GM11168 (cell line): ENCODE measurements at regions not wholly inside any gene's neighbourhood (a gene's known extent, or its start where the extent isn't known, plus 50 kb on each side); places are given as distances from the start of the nearest gene placed in this dataset.

Experiments used
- in situ Hi-C: fragments of 300-500 bp; cut with MboI; formaldehyde crosslinking; loops from one replicate; pipeline ENCODE4 v1.12.0; 2022; ENCODE audit warnings: low sequenced_read_pairs; ENCODE audit not compliant: unreplicated experiment

DNA sequence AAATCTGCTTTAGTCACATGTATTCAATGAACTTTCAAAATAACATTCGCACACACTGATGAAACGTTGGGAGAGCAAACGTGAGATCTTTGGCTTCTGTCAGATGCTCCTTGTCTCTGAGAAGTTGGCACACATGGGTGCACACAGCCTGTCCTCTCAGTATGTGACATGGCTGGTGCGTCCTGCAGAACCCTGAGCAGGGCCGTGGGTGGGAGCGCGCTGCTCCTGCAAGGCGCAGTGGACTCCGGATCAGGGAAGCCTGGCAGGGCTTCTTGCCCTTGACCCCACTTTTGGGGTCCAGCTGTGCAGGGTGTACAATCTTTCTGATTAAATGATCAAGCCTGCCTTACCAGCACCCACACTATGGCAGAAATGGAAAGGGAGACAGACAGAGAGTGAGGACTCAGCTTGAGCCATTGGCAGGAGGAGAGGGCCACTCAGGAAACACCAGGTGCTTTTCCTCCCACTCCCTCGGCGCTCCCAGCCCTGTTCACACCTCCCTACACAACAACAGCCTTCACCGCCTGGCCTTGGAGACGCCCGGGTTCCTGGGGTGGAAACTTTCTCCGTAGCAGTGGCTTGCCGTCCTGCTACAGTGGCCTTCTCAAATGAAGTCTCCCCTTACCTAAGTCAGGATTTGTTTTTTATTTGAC, 108.4 kb upstream of the SNTG2 start:
- in situ Hi-C loops: no loop called here

GRCh38 chr2:841036-841435, 109.6 kb upstream of the SNTG2 start:
- in situ Hi-C loops: no loop called here

GRCh38 chr2:834233-834632, 116.4 kb upstream of the SNTG2 start:
- in situ Hi-C loops: no loop called here

- in situ Hi-C loops: no loop called here
Measured at GRCh38 chr2:833180-833579, 117.5 kb upstream of the SNTG2 start.

DNA sequence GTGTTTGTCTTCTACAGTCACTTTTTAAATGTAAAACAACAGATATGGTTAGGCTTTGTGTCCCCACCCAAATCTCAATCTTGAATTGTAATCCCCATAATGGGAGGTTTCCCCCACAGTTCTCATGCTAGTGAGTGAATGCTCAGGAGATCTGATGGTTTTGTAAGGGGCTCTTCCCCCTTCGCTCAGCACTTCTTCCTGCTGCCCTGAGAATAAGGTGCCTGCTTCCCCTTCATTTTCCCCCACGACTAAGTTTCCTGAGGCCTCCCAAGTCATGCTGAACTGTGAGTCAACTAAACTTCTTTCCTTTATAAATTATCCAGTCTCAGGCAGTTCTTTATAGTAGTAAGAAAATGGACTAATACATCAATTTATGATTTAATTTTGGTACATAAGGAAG, 118.0 kb upstream of the SNTG2 start:
- in situ Hi-C loops: no loop called here

- in situ Hi-C loops: no loop called here
Measured at GRCh38 chr2:831622-832021, 119.0 kb upstream of the SNTG2 start.

DNA sequence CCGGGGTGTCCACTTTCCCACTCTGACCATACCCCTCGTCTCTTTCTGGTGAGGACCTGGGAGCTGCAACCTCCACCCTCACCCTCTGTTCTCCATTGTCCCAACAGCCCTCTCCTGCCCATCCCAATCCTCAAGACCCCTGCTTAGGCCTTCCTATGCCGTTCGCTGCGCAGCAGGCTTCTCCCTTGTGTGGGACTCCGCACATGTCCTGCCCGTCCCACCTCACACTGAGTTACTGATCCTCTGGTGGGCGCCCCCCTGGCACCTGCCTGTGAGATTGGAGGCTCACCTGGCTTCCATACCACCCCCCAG, 119.5 kb upstream of the SNTG2 start:
- in situ Hi-C loops: no loop called here

DNA sequence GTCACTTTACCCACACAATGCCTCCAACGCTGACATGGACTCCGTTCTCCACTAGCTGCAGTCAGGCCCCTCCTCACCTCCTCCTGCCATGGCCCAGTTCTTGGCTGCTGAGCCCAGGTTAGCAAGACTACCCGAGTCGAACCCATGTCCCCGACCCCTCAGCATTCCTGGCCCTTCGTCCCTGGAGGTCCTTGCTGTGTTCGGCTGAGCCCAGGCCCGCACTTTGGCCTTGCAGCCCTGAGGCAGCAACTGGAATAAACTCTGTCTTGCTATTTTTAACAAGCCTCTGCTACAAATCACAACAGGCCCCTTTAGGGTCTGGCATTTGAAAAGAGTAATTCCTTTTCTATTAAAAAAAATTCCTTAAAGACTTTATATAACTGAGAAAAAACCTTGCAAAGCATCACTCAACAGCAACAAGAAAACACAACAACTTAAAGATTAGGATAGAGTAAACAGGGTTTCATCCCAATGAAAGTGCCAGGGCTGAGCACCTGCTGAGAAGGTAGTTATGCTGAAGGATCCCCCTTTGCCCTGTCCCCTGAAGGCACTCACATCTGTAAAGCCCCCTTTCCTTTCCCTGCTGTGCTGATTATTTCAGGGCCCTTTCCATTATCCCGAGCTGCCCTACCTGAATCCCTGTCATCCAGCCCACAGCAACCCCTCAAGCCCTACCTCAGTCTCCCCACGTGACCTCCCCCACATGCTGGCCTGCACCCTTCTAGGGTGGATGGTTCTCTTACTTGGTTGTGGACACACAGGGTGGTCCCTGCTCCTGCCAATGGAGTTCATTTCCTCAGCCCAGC, 120.0 kb upstream of the SNTG2 start:
- in situ Hi-C loops: no loop called here

DNA sequence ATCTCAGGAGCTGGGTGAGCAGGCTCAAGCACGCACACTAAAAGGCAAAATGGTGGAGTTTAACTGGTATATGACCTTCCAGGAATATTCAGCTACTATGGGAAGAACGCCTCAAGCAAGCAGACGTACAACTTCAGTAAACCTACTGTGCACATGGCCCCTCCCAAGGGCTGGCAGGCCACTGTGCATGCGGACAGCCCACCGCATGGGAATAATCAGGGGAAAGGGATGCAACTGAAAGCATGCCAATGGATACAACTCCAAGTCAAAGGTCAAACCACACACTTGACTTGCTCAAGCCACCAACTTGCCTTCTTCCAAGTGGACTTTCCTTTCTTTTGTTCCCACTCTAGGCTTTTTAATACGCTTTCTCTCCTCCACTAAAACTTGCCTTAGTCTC, 121.6 kb upstream of the SNTG2 start:
- in situ Hi-C loops: no loop called here

GRCh38 chr2:824954-825353, 125.7 kb upstream of the SNTG2 start:
- in situ Hi-C loops: no loop called here

DNA sequence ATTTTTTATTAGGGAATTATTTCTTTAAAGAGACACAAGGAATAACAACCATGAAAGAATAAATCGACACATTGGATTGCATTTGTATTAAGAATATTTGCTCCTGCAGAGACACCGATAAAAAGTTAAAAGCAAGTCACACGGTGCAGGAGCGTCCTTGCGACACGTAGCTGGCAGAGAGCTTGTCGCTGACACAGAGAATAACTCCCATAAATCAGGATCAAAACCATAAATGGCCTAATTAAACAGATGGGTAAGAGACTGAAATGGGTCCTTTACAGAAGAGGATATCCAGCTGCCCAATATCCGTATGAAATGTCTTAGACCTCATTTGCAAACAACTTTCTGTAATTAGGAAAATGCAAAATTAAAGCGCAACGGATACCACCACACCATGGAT, 126.1 kb upstream of the SNTG2 start:
- in situ Hi-C loops: no loop called here

- in situ Hi-C loops: no loop called here
Measured at GRCh38 chr2:821546-821945, 129.1 kb upstream of the SNTG2 start.

- in situ Hi-C loops: no loop called here
Measured at GRCh38 chr2:819601-820000, 131.0 kb upstream of the SNTG2 start.

DNA sequence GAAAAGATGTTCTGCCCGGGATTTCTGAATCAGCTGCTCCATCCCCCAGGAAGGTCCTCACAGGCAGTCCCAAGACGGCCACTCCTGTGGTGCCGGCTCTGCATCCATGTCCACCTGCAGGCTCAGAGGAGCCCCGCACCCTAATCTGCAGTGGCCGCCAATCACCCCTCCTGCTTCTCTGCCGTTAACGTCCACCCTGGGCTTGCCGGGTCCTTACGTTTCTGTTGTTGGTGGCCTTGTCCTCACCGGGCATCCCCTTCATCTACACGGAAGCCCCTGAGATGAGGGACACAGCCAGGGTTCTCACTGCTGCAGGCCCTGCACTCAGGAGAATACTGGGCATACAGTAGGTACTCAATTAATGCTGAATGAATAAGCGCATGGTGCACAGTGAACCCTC, 131.5 kb upstream of the SNTG2 start:
- in situ Hi-C loops: no loop called here

DNA sequence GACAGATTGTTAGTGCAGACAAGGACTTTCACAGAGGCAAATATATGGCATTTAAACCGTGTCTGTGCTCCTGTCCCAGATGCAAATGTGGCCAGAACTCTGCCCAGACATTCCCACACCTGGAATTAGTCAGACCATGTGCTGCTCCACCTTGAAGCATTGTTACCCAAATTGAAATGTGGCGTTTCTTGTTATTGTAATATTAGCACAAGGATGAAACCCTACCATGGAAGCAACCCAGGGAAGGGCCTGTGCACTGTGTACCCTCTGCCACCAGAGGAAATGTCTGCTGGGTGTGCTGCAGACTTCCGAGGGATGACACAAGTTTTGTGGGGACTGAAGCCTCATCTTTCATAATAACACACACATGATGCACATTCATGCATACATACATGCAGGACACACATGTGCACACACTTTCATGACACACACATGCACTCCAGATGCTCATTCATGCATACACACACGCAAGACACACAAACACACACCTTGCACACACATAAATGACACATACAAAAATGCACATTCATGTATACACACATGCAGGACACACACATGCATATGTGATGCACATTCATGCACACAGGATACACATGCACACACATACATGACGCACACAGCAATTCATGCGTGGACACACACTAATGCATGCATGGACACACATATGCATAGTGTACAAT, 133.2 kb upstream of the SNTG2 start:
- in situ Hi-C loops: no loop called here

- in situ Hi-C loops: no loop called here
Measured at GRCh38 chr2:816278-816677, 134.4 kb upstream of the SNTG2 start.

DNA sequence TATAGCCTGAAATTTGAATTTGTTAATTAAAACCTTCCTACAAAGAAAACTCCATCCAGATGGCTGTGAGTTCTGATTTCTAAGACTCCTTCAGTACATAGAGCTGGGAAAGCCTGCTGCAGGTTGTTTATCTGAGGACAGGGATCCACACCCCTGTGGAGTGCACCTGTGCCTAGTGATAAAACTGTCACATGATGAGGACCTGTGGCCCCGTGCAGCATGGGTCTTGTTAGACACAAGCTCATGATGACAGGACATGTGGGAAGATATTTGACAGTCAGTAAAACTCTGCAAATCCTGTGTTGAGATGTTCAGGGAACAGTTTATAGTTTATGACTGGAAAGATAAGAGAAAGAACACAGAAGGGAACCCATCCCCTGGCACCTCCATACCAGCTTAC, 133.2 kb upstream of the TMEM18 start:
- in situ Hi-C loops: no loop called here

GRCh38 chr2:807300-807699, 130.1 kb upstream of the TMEM18 start:
- in situ Hi-C loops: no loop called here

DNA sequence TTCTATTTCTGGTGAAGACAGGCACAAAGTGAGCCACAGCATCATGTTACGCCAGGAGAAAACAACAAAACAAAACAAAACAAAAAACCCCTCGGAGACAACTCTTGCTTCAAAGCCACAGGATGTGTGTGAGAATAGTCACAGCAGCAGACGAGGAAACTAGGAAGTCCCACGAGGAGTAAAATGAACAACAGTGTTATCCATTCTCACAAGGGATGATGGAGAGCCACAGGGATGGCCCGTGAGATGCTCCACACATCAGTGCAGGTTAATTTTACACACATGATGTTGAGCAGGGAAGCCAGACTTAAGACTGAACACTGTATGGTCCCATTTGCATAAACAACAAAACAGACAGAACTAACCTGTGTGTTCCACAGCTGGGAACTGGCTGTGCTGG, 128.5 kb upstream of the TMEM18 start:
- in situ Hi-C loops: no loop called here

DNA sequence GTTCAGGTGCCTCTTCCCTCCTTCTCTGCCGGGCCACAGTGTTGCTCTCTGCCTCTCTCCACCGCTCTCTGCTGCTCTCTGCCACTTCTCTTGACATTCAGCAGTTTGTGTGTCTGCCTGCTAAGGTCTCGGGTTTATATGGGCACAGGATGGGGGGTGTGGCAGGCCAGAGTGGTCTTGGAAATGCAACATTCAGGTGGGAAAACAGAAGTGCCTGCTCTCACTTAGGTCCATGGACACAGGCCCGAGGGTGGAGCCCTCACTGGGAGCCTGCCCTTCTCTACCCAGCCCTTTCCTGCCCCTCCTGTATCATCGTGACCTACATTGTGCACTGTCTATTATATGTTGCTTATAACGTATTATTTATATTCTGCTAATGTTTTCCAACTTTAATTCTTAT, 120.8 kb upstream of the TMEM18 start:
- in situ Hi-C loops: no loop called here

GRCh38 chr2:797556-797955, 120.3 kb upstream of the TMEM18 start:
- in situ Hi-C loops: no loop called here
